CD4-positive, alpha-beta T cell treated with Interleukin-4 for 4 hours (primary cell): ENCODE measurements at regions not wholly inside any gene's neighbourhood (a gene's known extent, or its start where the extent isn't known, plus 50 kb on each side); places are given as distances from the start of the nearest gene placed in this dataset.
"Not testable (repeated sequence)": the region's sequence is repeated elsewhere in the genome, so short reads cannot be mapped to it uniquely, and the experiment has no call there.

Experiments used
- DNase-seq: peaks from one replicate; pipeline ENCODE4 v3.0.0-alpha.2; 2020

GRCh38 chr14:62436261-62436660, 609.0 kb downstream of the KCNH5 start:
- no peak for DNase-seq

GRCh38 chr14:62439210-62439609, 606.0 kb downstream of the KCNH5 start:
- DNase-seq = no peak

GRCh38 chr14:62443796-62444195, 601.5 kb downstream of the KCNH5 start:
- no peak for DNase-seq

- no peak for DNase-seq
Observed at GRCh38 chr14:62445570-62445969, 599.7 kb downstream of the KCNH5 start.

GRCh38 chr14:62451221-62451620, 594.0 kb downstream of the KCNH5 start:
- DNase-seq = no peak

- DNase-seq = no peak
Observed at GRCh38 chr14:62453226-62453625, 592.0 kb downstream of the KCNH5 start.

GRCh38 chr14:62455446-62455845, 589.8 kb downstream of the KCNH5 start:
- no peak for DNase-seq

GRCh38 chr14:62462988-62463387, 582.3 kb downstream of the KCNH5 start:
- no peak for DNase-seq

GRCh38 chr14:62468946-62469345, 576.3 kb downstream of the KCNH5 start:
- no peak for DNase-seq

GRCh38 chr14:62470935-62471334, 574.3 kb downstream of the KCNH5 start:
- no peak for DNase-seq

- no peak for DNase-seq
Observed at GRCh38 chr14:62491146-62491545, 554.1 kb downstream of the KCNH5 start.

GRCh38 chr14:62497708-62498107, 547.5 kb downstream of the KCNH5 start:
- no peak for DNase-seq

- DNase-seq = no peak
Observed at GRCh38 chr14:62501021-62501750, 544.1 kb downstream of the KCNH5 start.

- no peak for DNase-seq
Observed at GRCh38 chr14:62505045-62505444, 540.2 kb downstream of the KCNH5 start.

- not testable (repeated sequence) for DNase-seq
Observed at GRCh38 chr14:62521309-62521708, 523.9 kb downstream of the KCNH5 start.

- no peak for DNase-seq
Observed at GRCh38 chr14:62528296-62528695, 517.0 kb downstream of the KCNH5 start.

GRCh38 chr14:62532181-62532580, 513.1 kb downstream of the KCNH5 start:
- no peak for DNase-seq

- no peak for DNase-seq
Observed at GRCh38 chr14:62546862-62547474, 498.3 kb downstream of the KCNH5 start.

GRCh38 chr14:62557416-62557815, 487.8 kb downstream of the KCNH5 start:
- no peak for DNase-seq

GRCh38 chr14:62558451-62558850, 486.8 kb downstream of the KCNH5 start:
- DNase-seq = no peak

GRCh38 chr14:62585247-62585646, 460.0 kb downstream of the KCNH5 start:
- DNase-seq = no peak

GRCh38 chr14:62592877-62593276, 452.4 kb downstream of the KCNH5 start:
- no peak for DNase-seq

GRCh38 chr14:62597143-62597542, 448.1 kb downstream of the KCNH5 start:
- DNase-seq = no peak

GRCh38 chr14:62599616-62600385, 445.5 kb downstream of the KCNH5 start:
- no peak for DNase-seq
